OCI-LY7 (cell line): ENCODE measurements at regions not wholly inside any gene's neighbourhood (a gene's known extent, or its start where the extent isn't known, plus 50 kb on each side); places are given as distances from the start of the nearest gene placed in this dataset.

Experiments
- BruUV-seq: library from RNA; stranded (reverse); fragments of 400-500 nt; replicated peaks from 2 replicates; lab custom pipeline; 2021; lab: Mats Ljungman, UMichigan
- CTCF ChIA-PET: fragments of 300-600 bp; sonication (Branson Sonifier 250); formaldehyde crosslinking; loops from one replicate; lab custom pipeline; 2022; ENCODE audit warnings: antibody characterized with exemption; ENCODE audit not compliant: unreplicated experiment; lab: Charles Lee
- POLR2A ChIA-PET: fragments of 300-600 bp; sonication (Branson Sonifier 250); formaldehyde crosslinking; loops from one replicate; lab custom pipeline; 2022; ENCODE audit warnings: antibody characterized with exemption; lab: Charles Lee
- DNase-seq: peaks from one replicate; pipeline ENCODE4 v3.0.0-alpha.2; 2015; ENCODE audit warnings: low spot score
- H2AFZ ChIP-seq: fragments of 200-600 bp; sonication (generic), shearing (Covaris generic); 2 replicates; pipeline ENCODE4 v1.6.1; 2014; ENCODE audit warnings: mild to moderate bottlenecking, antibody characterized with exemption, low read length, moderate library complexity
- H3K27ac ChIP-seq: fragments of 200-600 bp; sonication (generic); 2 replicates; pipeline ENCODE4 v1.5.1; 2014; ENCODE audit warnings: mixed run types, low read depth, mild to moderate bottlenecking, moderate library complexity, low read length, inconsistent platforms; ENCODE audit not compliant: poor library complexity, severe bottlenecking
- H3K36me3 ChIP-seq: fragments of 200-600 bp; sonication (generic); 2 replicates; pipeline ENCODE4 v1.6.1; 2014; ENCODE audit warnings: mild to moderate bottlenecking, antibody characterized with exemption, low read length, moderate library complexity, mixed read lengths; ENCODE audit not compliant: insufficient read depth
- H3K4me1 ChIP-seq: fragments of 200-600 bp; sonication (generic); 2 replicates; pipeline ENCODE4 v1.5.1; 2014; ENCODE audit warnings: mild to moderate bottlenecking, low read length; ENCODE audit not compliant: insufficient read depth, poor library complexity, severe bottlenecking
- H3K4me2 ChIP-seq: fragments of 200-600 bp; sonication (generic); 2 replicates; pipeline ENCODE4 v1.6.1; 2014; ENCODE audit warnings: mild to moderate bottlenecking, low read length
- H3K4me3 ChIP-seq: fragments of 200-600 bp; sonication (generic); 2 replicates; pipeline ENCODE4 v1.5.1; 2014; ENCODE audit warnings: mild to moderate bottlenecking, low read depth, low read length; ENCODE audit not compliant: poor library complexity, severe bottlenecking
- H3K79me2 ChIP-seq: fragments of 200-600 bp; sonication (generic); 2 replicates; pipeline ENCODE4 v1.6.1; 2016; ENCODE audit warnings: low read depth, mild to moderate bottlenecking, low read length, moderate library complexity, mixed read lengths; ENCODE audit not compliant: insufficient read depth
- H3K9me2 ChIP-seq: fragments of 200-600 bp; sonication (generic); 2 replicates; pipeline ENCODE4 v1.6.1; 2016; ENCODE audit warnings: mild to moderate bottlenecking, low read length, mixed read lengths; ENCODE audit not compliant: insufficient read depth
- H3K9me3 ChIP-seq: fragments of 200-600 bp; sonication (generic); 2 replicates; pipeline ENCODE4 v1.6.1; 2014; ENCODE audit warnings: mild to moderate bottlenecking, mixed run types, low read length, mixed read lengths
- H4K20me1 ChIP-seq: fragments of 200-600 bp; sonication (generic); 2 replicates; pipeline ENCODE4 v1.6.1; 2014; ENCODE audit warnings: mild to moderate bottlenecking, antibody characterized with exemption, low read length, moderate library complexity, mixed read lengths; ENCODE audit not compliant: insufficient read depth
- EZH2phosphoT487 ChIP-seq: fragments of 200-600 bp; sonication (generic); IDR thresholded peaks from 2 replicates; pipeline ENCODE4 v1.6.1; 2018; ENCODE audit warnings: low read depth, borderline replicate concordance, mild to moderate bottlenecking, mixed run types, antibody characterized with exemption, low read length, moderate library complexity, mixed read lengths
- intact Hi-C: fragments of 100-400 bp; cut with micrococcal nuclease; formaldehyde crosslinking; loops from one replicate; pipeline ENCODE4 v1.10.0; 2022; ENCODE audit not compliant: unreplicated experiment
- TF ChIP-seq, protein P1 (sequence below): fragments of 200-600 bp; sonication (generic); conservative IDR thresholded peaks from 2 replicates; pipeline ENCODE4 v1.5.1; 2014; ENCODE audit warnings: mild to moderate bottlenecking, antibody characterized with exemption, low read length, moderate library complexity, mixed read lengths

DNA sequence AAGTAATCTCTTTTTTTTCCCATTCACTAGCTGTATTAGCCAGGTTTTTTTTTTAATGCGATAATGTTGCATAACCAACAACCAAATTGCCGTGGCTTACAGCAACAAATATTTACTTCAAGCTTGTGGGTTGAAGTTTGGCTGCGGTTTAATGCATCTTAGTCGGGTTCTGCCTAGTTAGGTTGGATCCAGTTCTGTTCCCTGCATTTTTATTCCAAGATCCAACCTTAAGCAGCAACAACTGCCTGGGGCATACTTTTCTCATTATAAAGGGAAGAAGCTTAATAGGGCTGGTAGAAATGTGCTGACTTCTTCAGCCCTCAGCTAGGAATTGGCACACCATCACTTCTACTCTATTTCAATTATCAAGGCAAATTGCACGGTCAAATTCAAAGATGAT, 1115.5 kb upstream of the AUTS2 start:
- BruUV-seq = no TSS peak
- no peak for DNase-seq
- TF ChIP-seq, protein P1, sequence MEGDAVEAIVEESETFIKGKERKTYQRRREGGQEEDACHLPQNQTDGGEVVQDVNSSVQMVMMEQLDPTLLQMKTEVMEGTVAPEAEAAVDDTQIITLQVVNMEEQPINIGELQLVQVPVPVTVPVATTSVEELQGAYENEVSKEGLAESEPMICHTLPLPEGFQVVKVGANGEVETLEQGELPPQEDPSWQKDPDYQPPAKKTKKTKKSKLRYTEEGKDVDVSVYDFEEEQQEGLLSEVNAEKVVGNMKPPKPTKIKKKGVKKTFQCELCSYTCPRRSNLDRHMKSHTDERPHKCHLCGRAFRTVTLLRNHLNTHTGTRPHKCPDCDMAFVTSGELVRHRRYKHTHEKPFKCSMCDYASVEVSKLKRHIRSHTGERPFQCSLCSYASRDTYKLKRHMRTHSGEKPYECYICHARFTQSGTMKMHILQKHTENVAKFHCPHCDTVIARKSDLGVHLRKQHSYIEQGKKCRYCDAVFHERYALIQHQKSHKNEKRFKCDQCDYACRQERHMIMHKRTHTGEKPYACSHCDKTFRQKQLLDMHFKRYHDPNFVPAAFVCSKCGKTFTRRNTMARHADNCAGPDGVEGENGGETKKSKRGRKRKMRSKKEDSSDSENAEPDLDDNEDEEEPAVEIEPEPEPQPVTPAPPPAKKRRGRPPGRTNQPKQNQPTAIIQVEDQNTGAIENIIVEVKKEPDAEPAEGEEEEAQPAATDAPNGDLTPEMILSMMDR = no peak
- no peak for TF ChIP-seq EZH2phosphoT487
- intact Hi-C loops = no loop called here
- POLR2A ChIA-PET = interaction anchor here (0.6 kb wide), 1 partner anchor 18 kb away, joined by 3 read pairs; no protein-coding TSS in a partner anchor
- H3K9me3 ChIP-seq = no peaks in the 10 kb centered on the region
- H3K27ac ChIP-seq = no peak overlapping the region
- H2AFZ ChIP-seq = no peak overlapping the region
- H3K79me2 ChIP-seq = no peaks in the 10 kb centered on the region
- H3K4me3 ChIP-seq = no peak overlapping the region
- no peaks in the 10 kb centered on the region for H3K4me1 ChIP-seq
- H4K20me1 ChIP-seq = no peaks in the 10 kb centered on the region
- no peaks in the 10 kb centered on the region for H3K9me2 ChIP-seq
- no peak overlapping the region for H3K4me2 ChIP-seq
- no peaks in the 10 kb centered on the region for H3K36me3 ChIP-seq
- CTCF ChIA-PET = no interaction called here

DNA sequence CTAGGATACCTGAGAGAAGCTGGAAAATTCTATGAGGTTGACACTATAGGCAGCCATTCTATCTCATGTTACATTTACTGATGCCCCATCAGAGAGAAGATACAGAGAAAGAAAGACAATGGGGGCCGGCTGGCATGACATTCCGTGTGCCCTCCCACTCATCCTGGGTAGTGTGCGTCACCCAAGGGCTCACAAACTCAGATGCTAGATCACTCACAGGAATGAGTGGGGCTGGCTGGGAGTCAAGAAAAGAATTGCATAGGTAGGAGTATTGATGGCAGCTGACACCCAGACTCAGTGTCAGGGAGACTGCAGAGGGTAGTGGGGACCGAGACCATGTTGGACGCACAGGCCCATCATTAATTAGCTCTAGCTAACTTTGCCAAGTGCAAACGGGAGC, 1113.5 kb upstream of the AUTS2 start:
- Histone ChIP-seq H3K27ac (no peak overlapping the region), H3K4me1 (no peaks in the 10 kb centered on the region), H3K9me3 (no peaks in the 10 kb centered on the region), H3K4me2 (no peak overlapping the region), H2AFZ (no peak overlapping the region), H3K4me3 (no peak overlapping the region), H4K20me1 (no peaks in the 10 kb centered on the region), H3K36me3 (no peaks in the 10 kb centered on the region), H3K79me2 (no peaks in the 10 kb centered on the region), H3K9me2 (no peaks in the 10 kb centered on the region)
- CTCF ChIA-PET = no interaction called here
- intact Hi-C loops = no loop called here
- no TSS peak for BruUV-seq
- POLR2A ChIA-PET = interaction anchor here (0.8 kb wide), 1 partner anchor 114 kb away, joined by 3 read pairs; no protein-coding TSS in a partner anchor
- no peak for TF ChIP-seq EZH2phosphoT487
- TF ChIP-seq, protein P1 = no peak
- DNase-seq = no peak

DNA sequence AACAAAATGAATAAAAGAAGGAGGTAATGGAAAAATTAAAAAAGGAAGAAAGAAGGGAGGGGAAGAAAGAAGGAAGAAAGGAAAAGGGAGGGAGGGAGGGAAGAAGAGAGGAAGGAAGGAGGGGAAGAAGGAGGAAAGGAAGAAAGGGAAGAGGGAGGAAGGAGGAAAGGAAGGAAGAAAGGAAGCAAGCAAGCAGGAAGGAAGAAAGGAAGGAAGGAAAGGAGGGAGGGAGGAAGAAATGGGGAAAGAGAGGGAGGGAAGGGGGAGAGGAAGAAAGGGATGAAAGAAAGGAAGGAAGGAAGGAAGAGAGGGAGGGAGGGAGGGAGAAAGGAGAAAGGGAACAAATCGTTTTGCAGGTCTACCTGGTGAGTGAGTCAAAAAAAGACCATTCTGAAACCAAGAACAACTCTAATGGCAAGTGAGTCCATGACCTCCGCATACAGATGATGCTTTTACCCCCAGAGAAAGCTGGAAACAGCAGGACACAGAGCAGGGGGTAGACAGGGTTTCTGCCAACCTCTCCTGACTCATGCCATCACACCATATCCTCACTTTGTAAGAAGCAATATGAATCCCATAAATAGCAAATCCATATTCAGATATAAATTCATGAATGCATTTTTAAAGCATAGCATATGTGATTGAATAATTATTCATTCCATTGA, 1112.9 kb upstream of the AUTS2 start:
- no TSS peak for BruUV-seq
- no peaks in the 10 kb centered on the region for H3K36me3 ChIP-seq
- H3K4me3 ChIP-seq = no peak overlapping the region
- no peaks in the 10 kb centered on the region for H4K20me1 ChIP-seq
- TF ChIP-seq, protein P1 = no peak
- no peak for TF ChIP-seq EZH2phosphoT487
- H2AFZ ChIP-seq = no peak overlapping the region
- no peaks in the 10 kb centered on the region for H3K9me3 ChIP-seq
- POLR2A ChIA-PET = no interaction called here
- H3K79me2 ChIP-seq = no peaks in the 10 kb centered on the region
- H3K9me2 ChIP-seq = no peaks in the 10 kb centered on the region
- CTCF ChIA-PET = no interaction called here
- H3K4me2 ChIP-seq = no peak overlapping the region
- H3K27ac ChIP-seq = no peak overlapping the region
- H3K4me1 ChIP-seq = no peaks in the 10 kb centered on the region
- no peak for DNase-seq
- intact Hi-C loops = no loop called here
